HG02884 (cell line): ENCODE measurements at regions not wholly inside any gene's neighbourhood (a gene's known extent, or its start where the extent isn't known, plus 50 kb on each side); places are given as distances from the start of the nearest gene placed in this dataset.
"Not testable (repeated sequence)": the region's sequence is repeated elsewhere in the genome, so short reads cannot be mapped to it uniquely, and the experiment has no call there.

ENCODE experiments used
- ATAC-seq: cut with Tn5 transposase; IDR thresholded peaks from one replicate; pipeline ENCODE4 v1.9.1; 2021; ENCODE audit warnings: mild to moderate bottlenecking, moderate library complexity; ENCODE audit not compliant: unreplicated experiment

- no peak for ATAC-seq
Measured at GRCh38 chr12:73892201-73892600, 645.4 kb upstream of the ATXN7L3B start.

GRCh38 chr12:73898645-73899044 lies 639.0 kb upstream of the ATXN7L3B start:
- ATAC-seq = no peak

GRCh38 chr12:73902260-73902659 lies 635.4 kb upstream of the ATXN7L3B start:
- no peak for ATAC-seq

GRCh38 chr12:73906757-73907156 lies 630.9 kb upstream of the ATXN7L3B start:
- ATAC-seq = no peak

- ATAC-seq = no peak
Measured at GRCh38 chr12:73935817-73936216, 601.8 kb upstream of the ATXN7L3B start.

- no peak for ATAC-seq
Measured at GRCh38 chr12:73947326-73948026, 590.2 kb upstream of the ATXN7L3B start.

- ATAC-seq = no peak
Measured at GRCh38 chr12:73950507-73950906, 587.1 kb upstream of the ATXN7L3B start.

GRCh38 chr12:73951956-73952703 lies 585.5 kb upstream of the ATXN7L3B start:
- no peak for ATAC-seq

- ATAC-seq = no peak
Measured at GRCh38 chr12:73964641-73965040, 573.0 kb upstream of the ATXN7L3B start.

- ATAC-seq = no peak
Measured at GRCh38 chr12:73973486-73973885, 564.1 kb upstream of the ATXN7L3B start.

GRCh38 chr12:73984552-73984951 lies 553.1 kb upstream of the ATXN7L3B start:
- ATAC-seq = no peak

- ATAC-seq = no peak
Measured at GRCh38 chr12:73991138-73991537, 546.5 kb upstream of the ATXN7L3B start.

GRCh38 chr12:73998894-73999293 lies 538.7 kb upstream of the ATXN7L3B start:
- ATAC-seq = no peak

GRCh38 chr12:74015118-74015517 lies 522.5 kb upstream of the ATXN7L3B start:
- no peak for ATAC-seq

GRCh38 chr12:74016324-74016723 lies 521.3 kb upstream of the ATXN7L3B start:
- not testable (repeated sequence) for ATAC-seq

- ATAC-seq = no peak
Measured at GRCh38 chr12:74018849-74019248, 518.8 kb upstream of the ATXN7L3B start.

- peak; percentile 100 for ATAC-seq
Measured at GRCh38 chr12:74021937-74022336, 515.7 kb upstream of the ATXN7L3B start.

- no peak for ATAC-seq
Measured at GRCh38 chr12:74031045-74031444, 506.6 kb upstream of the ATXN7L3B start.

GRCh38 chr12:74033531-74033930 lies 504.1 kb upstream of the ATXN7L3B start:
- ATAC-seq = no peak

GRCh38 chr12:74039138-74039537 lies 498.5 kb upstream of the ATXN7L3B start:
- not testable (repeated sequence) for ATAC-seq

GRCh38 chr12:74043343-74043742 lies 494.3 kb upstream of the ATXN7L3B start:
- ATAC-seq = no peak

GRCh38 chr12:74049348-74049747 lies 488.3 kb upstream of the ATXN7L3B start:
- ATAC-seq = no peak
